Stromal cell of bone marrow (primary cell): ENCODE measurements at regions not wholly inside any gene's neighbourhood (a gene's known extent, or its start where the extent isn't known, plus 50 kb on each side); places are given as distances from the start of the nearest gene placed in this dataset.

Source experiments
- DNase-seq: peaks from one replicate; pipeline ENCODE4 v3.0.0-alpha.2; 2012; ENCODE audit warnings: low read depth

DNA sequence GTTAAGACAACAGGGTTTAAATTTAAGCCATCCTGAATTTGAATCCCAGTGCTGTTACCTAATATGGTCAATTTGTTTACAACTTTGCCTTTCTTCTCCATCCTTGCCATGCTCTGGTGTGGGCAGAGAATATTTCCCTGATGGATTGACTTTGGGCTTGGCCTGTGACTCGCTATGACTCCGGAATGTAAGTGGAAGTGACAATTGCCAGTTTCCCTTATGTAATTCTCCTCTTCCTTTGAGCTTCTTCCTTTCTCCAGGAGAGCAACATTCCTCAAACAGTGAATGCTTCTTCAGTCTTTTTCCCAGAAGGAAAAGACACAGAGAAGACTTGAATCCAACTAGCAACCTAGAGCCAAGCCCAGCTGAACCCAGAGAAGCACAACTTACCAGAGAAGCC lies 159.1 kb downstream of the LURAP1L start:
- no peak for DNase-seq

DNA sequence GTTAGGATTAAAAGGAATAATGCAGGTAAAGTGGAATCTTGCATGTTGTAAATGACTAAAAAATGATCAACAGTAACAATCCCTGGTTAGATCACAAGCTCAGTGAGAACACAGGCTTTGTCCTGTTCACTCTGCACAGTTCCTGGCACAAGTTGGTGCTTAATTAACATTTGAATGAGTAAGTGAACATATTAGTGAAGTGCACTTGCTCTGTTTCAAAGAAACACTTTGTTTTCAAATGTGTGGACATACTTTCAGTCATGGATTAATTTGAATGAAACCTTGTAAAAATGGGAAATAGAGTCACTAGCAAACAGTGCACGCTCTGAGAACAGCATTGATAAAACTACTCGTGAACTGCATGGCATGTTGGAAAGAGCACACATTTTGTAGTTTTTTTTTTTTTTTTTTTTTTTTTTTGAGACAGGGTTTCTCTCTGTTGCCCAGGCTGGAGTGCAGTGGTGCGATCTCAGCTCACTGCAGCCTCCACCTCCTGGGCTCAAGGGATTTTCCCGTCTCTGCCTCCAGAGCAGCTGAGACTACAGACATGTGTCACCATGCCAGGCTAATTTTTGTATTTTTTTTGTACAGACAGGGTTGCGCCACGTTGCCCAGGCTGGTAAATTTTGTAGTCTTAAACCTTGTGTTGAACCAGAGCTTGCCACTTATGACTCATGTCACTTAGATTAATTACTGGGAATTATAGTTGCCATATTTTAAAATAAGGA lies 159.9 kb downstream of the LURAP1L start:
- DNase-seq, result no peak

DNA sequence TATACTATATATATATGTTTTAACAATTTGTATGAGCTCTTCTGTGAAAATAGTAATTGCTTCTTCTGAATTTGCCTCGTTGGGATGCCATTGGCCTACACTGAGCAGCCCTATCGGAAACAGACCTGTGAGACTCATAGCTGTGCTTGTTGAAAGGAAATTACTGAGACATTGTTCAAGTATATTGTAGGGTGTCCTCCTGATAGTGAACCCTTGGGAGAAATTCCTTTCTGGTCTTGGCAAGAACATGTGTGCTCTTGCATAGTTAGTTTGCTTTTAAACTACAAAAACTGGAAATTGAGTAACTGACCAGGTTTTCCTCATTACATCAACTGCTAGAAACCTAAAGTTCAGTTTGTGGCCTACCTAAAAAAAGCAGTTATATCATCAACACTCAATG lies 160.9 kb downstream of the LURAP1L start:
- no peak for DNase-seq

DNA sequence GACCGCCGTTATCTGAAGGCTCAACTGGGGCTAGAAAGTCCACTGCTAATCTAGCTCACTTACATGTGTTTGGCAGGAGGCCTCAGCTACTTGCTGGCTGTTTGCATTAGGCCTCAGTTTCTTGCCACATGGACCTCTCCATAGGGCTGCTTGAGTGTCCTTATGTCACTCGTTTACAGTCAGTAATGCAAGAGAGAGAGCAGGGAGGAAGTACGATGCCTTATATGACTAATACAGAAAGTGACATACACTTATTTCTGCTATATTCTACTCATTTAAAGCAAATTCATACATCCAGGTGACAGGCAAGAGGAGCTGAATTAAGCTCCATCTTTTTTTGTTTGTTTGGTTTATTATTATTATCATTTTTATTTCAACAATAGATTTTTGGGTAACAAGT lies 179.6 kb downstream of the LURAP1L start:
- DNase-seq, result no peak

DNA sequence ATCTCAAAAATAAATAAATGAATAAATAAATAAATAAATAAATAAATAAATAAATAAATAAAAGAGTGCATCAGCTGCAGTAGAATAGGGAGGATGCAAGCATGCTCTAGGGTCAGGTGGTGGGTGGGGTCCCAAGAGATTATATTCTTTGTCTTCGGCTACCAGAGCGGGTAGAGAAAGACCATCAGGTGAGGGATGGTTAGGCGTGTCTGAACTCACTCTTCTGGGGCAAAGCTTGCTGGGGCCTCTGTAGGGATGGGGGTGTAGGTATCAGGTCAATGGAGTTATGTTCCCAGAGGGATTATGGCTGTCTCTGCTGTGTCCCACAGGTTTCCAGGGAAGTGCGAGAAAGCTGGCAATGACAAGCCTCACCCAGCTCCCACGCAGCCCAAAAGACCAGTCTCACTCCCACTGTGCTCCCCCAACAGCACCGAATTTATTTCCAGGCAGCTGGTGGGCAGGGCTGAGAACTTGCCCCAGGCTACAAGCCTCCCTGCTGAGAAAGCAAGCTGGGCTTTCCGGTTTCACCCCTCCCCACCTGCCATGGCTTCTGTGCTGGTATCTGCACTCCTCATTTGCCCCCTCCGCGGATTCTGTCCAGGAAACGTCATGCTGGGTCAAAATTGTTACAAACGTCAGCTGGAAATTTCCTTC lies 180.8 kb downstream of the LURAP1L start:
- DNase-seq, result no peak

DNA sequence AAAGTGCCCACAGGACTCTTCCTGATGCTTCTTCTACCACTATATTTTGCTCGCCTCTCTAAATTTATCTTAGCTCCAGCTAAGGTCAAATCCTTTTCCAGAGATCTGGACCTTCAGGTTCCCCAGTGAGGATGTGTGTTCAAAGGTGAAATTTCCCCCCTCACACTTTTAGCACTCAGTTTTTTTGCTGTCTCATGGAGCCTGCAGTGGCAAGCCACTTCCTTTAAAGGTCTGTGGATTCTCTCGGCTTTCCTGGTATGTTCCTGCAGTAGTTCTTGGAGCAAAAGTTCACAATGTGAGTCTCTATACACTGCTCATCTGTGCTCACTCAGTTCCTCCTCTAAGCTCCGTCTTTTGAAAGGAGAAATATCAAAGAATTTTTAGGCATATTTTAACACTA lies 181.4 kb downstream of the LURAP1L start:
- DNase-seq, result no peak

DNA sequence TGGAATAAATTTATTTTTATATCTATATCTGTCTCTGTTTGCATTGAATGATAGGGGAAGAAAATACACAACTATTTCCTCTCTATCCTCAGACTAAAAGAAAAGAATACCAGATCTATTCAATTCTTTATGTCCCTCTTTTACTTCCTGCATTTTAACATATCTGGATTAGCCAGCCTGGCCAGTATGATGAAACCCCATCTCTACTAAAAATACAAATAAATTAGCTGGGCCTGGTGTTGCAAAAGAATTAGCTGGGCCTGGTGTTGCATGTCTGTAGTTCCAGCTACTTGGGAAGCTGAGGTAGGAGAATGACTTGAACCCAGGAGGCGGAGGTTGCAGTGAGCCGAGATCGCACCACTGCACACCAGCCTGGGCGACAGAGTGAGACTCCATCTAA lies 182.0 kb downstream of the LURAP1L start:
- no peak for DNase-seq

- DNase-seq, result no peak
These were observed 183.5 kb downstream of the LURAP1L start for GRCh38 chr9:12958279-12958678.

- no peak for DNase-seq
These were observed 183.9 kb downstream of the LURAP1L start for GRCh38 chr9:12958708-12959107.

GRCh38 chr9:12961276-12961809 lies 186.5 kb downstream of the LURAP1L start:
- DNase-seq, result no peak

- no peak for DNase-seq
These were observed 188.7 kb downstream of the LURAP1L start for GRCh38 chr9:12963537-12963936.

- no peak for DNase-seq
These were observed 189.5 kb downstream of the LURAP1L start for GRCh38 chr9:12964271-12964670.

- DNase-seq, result no peak
These were observed 190.5 kb downstream of the LURAP1L start for GRCh38 chr9:12965303-12965702.

- no peak for DNase-seq
These were observed 193.3 kb downstream of the LURAP1L start for GRCh38 chr9:12968093-12968492.

DNA sequence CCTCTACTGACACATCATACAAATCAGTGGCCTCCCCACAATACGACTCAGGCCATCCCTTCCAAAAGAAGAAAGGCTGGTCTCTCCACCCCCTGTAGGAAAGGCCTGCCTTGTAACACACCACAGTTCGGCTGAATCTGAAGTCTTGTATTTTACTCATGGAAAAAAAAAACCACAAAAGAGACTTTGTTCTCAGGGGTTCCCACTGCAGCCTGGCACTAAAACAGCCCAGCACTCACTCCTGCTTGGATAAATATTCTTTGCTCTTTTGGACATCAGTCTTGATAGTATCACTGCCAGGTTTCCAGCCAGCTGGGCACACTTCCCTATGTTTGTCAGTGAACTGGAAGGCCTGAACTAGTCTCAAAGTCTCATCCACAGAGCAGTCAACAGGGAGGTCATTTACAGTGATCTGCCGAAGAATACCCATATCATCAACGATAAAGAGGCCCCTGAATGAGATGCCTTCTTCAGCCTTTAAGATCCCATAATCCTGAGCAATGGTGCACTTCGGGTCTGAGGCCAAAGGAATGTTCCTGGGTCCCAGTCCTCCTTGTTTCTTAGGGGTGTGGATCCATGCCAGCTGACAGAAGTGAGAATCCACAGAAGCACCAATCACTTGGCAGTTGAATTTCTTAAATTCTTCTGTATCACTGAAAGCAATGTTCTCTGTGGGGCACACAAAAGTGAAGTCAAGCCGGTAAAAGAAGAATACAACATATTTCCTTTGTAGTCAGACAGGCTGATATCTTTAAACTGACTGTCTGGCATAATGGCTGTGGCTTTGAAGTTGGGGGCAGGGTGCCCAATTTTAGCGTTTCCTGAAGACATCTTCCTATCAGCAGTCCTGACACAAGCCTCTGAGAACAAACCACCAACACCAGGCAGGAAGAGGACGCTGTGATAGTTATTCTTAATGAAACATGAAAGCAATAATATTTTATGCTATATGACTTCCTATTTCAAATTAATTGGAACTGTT lies 198.1 kb downstream of the LURAP1L start:
- DNase-seq, result peak; percentile 23

DNA sequence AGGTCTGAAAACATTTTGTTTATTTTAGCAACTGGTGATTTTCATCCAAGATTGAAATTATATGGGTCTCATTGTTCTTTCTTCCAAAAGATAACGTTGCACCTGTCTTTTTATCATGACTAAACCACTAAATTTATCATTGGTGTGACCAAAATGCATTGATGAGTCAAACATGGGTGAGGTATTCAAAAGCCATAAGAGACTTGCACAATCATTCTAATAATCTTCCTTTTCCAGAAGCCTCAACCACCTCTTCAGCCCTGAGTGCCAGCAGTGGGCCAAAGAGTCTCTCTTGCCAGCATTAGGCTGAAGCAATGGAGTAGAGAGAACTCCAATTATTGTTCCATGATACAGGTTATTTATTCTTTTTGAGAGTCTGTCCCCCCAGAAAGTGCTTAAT lies 198.9 kb downstream of the LURAP1L start:
- DNase-seq, result no peak

GRCh38 chr9:12974671-12975070 lies 199.9 kb downstream of the LURAP1L start:
- no peak for DNase-seq

DNA sequence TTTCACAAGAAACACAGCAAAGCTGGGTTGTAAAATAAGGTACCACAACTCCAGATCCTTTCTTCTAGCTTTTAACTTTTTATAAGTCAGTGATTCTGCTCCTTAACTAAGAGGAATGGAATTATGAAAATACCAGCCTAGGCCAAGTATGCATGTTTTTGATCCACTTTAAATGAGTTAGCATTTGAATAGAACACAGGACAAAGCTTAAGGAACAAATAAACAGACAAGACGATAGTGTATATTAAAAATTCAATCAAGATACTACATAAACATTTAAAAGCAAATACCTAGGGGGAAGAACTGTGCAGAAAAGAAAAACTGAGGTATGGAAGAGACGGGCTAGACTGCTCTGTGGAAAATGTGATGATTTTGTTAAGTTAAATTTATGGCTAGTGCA lies 200.7 kb downstream of the LURAP1L start:
- DNase-seq, result no peak

GRCh38 chr9:12980085-12980851 lies 205.4 kb downstream of the LURAP1L start:
- DNase-seq, result no peak

GRCh38 chr9:12988258-12988657 lies 213.4 kb downstream of the LURAP1L start:
- no peak for DNase-seq

DNA sequence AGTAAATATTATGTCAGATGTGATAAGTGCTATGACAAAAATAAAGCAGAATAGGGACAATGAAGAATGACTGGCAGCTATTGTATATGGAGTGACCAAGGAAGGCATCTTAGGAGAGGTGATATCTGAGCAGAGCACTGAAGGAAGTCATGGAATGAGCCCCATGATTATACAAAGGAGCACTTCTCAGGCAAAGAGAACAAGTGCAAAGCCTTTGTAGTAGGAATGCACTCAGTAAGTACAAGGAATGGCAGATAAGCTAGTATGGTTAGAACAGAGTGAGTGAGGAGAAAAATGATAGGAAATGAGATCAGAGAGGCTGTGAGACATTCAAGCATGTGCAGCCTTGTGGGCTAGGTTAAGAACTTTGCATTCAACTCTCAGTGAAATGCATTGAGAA lies 214.8 kb downstream of the LURAP1L start:
- no peak for DNase-seq

DNA sequence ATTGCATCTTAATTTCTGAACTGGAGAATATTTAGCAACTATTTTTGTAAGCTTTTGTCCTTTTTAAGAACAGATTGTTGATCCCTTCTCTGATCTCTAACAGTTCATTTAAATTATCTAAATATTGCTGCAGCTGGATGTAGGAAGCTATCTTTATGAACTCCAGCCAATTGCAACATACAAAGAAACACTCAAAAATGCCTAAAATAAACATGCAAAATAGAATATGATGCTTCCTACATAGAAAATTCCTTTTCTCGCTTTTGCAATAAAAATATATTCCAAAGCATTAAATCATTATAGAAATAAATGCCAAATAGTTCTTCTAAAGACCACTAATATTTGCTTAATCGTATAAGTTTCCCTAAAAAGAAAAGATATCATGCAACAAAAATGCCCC lies 218.6 kb downstream of the LURAP1L start:
- no peak for DNase-seq
